ENCODE measurements at regions not wholly inside any gene's neighbourhood (a gene's known extent, or its start where the extent isn't known, plus 50 kb on each side); places are given as distances from the start of the nearest gene placed in this dataset.

DNA sequence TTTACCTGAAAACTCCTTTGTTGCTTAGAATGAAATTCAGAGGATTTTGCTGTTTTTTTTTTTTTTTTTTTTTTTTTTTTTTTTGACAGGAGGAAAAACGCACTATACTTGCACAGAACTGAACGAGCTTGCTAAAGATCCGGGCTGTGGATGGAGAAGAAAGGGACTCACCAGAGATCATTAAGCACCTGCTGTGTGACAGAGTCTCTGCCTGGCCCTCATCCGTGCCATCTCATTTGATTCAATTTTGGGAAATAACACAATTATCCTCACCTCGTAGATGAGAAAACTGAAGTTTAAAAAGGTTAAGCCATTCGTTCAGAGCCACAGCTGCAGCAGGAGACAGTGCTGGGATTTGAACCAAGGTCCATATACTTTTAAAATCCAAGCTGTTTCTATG is 775.4 kb upstream of the ID2 start:
- no peak for DNase-seq

DNA sequence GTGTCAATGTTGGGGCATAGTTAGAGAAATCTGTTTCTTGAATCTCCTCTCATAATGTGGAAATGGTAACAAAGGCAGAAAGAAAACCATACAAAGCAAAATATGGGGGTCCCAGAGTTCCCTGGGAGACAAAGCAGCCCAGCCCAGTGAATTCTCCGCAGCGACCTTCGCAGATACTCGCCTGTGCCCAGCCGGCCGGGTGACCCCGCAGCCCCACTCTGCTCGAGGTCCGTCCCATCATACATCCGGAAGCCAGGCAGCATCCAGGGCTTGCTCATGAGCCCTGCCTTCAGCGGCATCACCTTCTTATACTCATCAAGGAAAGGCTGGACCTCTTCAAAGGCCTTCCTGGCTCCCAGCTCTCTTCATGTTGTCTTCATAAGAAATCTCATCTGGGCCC is 774.8 kb upstream of the ID2 start:
- no peak for DNase-seq

DNA sequence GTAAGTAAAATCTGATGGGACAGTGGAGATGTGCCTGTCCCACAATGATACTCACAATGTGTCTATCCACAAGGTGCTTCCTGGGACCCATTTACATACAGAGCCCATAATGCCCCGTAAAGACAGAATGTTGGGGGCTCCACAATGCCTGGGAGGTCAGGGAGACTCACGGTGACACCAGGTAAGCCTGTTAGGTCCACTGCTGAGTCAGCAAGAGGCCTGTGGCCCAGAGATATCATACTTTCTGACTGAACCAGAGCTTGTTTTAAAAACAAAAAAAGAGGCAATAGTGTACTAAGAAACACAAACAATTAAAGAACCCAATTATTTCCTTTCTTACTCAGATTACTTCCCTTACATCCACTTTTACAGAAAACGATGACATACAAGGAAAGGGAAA is 771.1 kb upstream of the ID2 start:
- DNase-seq: no peak

DNA sequence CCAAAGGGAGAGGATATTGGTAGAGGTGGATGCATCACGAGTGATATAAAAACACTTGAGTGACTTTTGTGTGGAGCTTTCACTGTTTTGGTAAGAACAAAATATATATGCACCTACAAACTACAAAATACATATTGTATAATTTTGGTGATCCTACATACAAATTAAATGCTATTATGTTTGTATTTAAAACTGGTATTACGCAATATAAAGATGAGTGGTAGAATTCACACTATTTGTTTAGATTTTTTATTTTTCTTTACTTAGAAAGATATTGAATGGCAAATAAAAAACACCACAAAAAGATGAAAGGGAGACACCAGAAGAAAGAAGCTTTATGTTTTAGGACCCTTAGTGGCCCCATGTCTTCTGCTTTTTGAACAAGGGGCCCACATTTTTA is 770.7 kb upstream of the ID2 start:
- no peak for DNase-seq

DNA sequence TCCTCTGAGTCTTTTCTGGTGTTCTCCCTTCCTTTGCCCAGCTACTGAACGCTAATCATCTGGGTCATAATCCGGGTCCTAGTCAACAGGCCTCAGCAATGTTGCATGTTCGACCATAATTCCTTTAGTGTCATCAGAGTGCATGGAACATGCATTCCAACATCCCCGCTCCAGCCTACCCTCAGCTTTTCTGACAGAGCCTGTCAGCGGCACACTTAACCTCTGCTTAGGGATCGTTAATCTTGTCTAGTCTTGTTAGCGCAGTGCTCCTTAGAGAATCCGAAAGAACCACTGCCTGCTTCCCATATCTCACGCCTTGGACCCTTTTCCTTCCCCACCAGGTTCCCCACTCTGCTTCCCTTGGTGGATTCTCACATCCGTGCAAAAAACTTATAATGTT is 767.9 kb upstream of the ID2 start:
- no peak for DNase-seq

DNA sequence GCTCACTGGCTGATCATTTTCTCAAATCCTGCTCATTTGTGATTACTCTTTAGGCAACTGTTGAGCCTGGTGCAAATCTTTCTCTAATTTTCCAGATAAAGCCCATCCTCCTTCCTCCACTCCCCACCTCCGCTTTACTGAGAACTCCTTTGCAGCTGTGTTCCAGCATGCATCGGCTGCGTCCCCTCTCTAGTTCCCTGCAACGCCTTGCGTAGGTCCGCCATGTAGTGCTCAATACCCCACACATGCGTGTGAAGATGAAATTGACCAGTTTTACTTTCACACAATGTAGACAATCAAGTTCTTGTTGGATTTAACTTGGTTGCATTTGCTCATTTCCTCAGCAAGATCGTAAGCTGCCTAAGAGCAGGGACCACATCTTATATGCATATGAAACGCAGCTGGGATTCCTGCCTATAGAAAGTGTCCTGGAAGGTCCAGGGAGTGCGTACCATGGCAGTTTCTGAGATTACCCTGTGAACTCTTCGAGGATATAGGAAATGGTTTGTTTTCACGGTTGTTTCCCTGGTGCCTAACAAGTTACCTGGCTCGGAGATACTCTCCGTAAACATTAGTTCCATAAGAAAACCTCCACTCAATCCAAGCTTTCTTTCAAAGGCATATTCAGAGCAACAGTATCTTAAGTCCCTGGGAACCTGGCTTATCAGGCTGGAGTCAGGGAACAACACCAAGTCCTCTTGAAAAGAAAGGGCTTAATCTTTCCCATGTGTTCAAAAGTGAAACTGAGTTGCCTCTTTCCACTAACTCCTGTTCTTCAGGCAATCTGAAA is 766.4 kb upstream of the ID2 start:
- no peak for DNase-seq

DNA sequence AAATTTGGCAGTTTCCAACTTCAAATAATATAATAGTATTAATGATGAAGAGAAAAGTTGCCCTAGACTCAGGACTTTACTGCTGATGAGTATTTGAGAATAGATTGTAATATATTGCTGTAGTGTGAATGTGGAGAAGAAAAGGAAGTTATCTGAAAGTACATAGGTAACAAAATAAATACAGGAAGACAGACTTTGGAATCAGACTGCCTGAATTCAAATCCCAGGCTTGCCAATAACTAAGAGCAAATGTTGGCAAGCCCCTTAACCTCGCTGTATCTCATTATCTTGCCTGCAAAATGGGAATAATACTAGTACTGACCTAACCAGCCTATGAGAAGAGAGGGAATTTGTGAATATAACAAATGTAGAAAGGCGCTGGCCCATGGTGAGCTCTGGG is 765.2 kb upstream of the ID2 start:
- no peak for DNase-seq

DNA sequence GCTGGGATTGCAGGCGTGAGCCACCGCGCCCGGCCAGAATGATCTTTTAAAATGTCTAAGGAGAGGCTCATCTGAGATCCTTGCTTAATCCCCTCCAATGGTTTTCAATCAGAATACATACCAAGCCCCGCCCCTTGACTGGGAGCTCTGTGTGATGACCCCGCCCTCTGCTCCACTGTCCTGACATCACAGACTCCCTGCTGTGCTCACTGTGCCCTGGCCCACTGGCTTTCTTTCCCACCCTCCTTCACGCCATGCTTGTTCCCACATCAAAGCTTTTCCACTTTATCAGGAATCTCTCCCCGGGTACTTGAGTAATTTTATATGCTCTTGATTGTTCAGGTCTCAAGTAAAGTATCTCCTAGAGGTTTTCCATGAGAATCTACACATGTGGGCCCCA is 762.3 kb upstream of the ID2 start:
- no peak for DNase-seq

DNA sequence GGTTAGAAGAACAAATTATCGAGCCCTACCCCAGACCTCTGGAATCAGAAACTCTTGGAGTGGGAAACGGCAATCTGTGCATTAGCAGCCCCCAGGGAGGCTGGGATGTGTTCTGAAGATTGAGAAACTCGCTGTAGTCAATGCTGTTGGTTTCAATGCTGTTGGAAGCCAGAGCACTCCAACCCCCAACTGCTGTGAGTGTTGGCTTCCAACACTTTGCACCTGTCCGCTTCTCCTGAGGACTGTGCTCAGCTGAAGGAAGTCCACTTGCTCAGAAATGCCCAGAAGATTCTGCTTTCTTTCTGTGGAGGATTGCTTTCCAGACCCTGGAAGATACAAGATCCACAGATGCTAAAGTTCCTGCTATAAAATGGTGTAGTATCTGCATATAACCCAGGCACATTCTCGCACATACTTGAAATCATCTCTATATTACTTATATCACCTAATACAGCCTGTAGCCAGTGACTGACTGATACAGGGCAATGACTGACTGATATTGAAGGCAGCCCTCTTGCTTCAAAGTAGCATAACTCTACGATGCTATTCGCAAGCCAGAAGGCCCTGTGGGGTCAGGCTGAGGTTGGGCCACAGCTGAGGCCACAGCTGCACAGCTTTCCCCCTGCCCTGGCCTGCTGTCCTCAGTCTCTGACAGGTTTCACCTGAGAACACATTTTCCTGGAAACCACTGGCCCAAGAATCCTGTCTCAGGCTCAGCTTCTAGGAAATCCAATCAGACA is 757.7 kb upstream of the ID2 start:
- no peak for DNase-seq

DNA sequence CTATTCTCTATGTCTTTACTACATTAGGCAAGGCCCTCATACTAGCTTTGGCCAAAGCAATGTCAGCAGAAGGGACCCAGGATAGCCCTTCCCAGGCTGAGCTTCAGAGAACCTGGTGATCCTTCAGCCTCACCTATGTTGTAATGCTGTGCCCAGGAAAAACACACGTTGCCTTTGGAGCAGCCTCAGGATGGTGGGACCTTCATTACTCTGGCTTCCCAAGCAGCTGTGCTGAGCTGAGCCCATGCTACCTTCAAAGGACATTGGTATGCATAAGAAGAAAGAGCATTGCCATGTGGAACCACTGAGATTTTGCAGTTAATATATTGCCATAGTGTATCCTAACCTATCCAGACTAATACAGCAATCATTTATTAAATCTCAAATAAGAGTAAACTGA is 756.4 kb upstream of the ID2 start:
- DNase-seq: no peak

DNA sequence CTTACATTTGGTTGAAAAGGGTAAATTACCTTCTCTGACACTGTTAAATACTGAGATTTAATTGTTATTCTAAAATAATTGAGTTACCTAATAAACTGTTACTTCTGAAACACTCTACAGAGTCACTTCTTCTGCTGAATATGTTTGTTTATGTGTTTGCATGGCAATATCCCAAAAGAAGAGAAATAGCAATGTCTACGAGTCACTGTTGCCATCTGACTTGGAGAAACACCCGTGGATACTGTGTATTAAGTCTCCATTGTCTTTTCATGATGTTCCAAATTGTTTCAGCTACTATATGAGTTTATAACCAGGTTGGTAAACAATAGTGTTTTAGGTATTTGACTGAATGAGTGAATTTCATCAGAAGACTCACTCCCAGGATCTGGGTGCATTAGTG is 754.2 kb upstream of the ID2 start:
- DNase-seq: no peak

DNA sequence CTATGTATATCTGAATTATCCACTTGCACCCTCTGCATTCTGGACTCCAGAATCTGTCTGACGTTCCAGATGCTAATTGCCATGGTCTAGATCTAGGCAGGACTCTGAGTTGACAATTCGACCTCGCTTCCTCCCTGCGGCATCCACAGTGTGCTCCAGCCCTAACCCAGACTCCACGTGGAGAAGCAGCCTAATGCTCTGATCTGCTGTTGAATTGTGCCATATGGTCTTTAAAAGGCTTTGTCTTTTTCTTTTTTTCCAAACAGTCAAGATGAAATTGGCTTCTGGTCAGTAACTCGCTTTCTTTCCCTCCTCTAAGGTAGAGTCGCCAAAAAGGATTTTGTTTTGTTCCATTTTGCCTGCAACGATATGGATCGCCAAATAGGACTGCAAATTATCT is 752.6 kb upstream of the ID2 start:
- DNase-seq: no peak

DNA sequence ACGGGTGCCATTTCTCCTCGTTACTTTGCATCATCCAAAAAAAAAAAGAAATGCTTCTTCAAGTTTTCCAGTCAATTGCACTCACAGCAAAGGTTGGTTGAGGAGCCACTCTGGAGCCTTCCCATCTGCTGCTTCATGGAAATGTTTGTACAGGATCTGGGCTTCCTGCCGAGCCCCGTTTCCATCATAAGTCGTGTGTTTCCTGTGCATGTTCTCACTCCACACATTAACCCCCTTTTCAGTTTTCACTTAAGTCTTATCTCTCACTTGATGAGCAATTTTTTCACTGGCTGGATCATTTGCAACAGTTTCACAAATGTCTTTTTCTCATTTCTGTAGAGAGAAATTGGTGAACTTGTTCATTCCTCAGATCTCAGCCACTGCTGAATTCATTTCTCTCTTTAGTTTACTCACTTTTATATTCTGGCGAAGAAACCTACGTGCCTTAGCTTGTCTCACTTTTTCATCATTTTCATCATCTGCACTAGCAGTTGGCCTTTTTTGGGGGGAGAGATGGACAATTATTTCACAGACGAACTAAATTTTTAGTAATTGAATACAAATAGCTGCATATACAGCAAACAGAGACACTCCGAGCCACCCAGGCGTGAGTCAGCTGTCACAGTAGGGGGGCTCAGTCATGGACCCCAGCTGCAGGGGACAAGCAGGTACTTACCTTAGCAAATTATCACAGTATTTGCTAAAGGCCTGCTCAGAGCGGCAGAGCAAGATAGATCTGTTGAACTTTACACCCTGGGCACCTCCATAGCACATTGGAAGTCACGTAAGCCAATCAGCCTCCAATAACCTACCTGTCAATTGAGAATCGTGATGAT is 750.8 kb upstream of the ID2 start:
- DNase-seq: no peak

DNA sequence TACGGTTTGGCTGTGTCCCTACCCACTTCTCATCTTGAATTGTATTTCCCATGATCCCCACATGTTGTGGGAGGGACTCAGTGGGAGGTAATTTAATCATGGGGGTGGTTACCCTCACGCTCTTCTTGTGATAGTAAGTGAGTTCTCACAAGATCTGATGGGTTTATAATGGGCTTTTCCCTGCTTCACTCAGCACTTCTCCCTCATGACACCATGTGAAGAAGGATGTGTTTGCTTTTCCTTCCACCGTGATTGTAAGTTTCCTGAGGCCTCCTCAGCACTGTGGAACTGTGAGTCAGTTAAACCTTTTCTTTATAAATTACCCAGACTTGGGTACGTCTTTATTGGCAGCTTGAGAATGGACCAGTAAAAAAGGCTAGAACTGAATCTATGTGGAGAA is 750.0 kb upstream of the ID2 start:
- no peak for DNase-seq

DNA sequence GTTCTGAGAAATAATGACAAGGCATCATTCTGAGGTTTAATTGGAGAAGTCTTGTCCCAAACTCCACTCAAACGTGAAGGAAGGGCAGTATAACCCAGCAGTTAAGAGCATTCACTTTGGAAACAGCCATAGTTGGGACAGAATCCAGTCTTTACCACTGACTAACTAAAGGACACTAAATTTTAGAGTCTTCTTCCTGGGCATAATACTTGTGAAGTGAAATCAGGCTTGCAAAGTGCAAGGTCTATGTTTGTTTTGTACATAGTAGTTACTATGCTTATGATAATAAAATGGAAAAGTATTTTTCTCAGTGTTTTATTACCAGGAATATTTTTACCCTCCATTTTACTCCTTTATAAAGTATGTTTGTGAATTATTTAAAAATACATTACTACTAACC is 748.2 kb upstream of the ID2 start:
- DNase-seq: no peak

DNA sequence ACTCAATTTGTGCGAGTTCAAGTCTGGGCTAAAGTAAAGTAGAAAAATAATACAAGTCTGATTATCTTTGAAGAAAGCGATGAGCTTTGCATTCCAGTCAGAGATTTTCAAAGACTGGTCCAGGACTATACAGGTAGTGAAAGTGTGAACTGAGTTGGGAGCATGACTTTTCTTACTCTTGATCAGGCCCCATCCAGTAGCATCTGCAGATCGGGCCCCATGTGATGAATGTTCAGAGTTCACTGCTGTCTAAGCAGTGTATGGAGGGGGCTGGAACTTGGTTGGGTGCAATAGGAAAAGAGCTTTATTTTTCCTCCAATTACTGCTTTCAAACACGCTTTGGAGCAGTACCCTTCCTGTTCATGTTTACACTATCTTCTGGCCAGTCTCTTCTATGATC is 747.4 kb upstream of the ID2 start:
- no peak for DNase-seq

DNA sequence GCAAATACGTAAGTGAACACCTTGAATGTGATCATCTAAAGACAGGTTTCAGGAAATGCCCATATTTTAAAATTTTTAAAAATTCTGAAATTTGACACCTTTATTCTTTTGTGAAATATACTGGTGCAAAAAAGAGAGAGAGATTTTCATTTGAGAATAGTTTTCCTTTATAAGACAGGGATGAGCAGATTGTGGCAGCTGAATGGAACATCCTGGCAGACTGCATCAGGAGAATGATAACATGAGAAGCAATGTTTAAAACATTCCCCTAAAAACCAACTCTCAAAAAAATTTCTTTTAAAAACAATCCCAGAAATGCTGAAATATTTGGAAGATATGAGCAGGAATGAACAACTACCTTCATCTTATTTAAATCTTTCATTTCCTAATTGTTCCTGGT is 744.8 kb upstream of the ID2 start:
- no peak for DNase-seq

DNA sequence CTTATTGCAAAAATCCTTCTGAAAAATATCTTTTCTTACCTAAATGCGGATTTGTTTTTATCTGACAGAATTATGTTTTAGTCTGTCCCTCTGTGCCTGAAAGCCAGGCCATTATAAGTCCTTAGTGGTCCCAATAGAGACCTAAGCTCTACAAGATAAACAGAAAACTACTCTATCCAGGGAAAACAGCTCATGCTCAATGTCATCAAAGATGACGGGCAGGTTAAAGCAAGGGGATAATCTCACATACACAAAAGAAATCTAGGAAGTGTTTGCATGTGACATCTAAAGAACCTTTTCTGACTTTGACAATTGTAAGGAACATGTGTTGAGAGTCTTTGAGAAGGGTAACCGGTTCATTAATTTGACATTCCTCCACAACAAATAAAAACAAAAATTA is 741.1 kb upstream of the ID2 start:
- DNase-seq: no peak

DNA sequence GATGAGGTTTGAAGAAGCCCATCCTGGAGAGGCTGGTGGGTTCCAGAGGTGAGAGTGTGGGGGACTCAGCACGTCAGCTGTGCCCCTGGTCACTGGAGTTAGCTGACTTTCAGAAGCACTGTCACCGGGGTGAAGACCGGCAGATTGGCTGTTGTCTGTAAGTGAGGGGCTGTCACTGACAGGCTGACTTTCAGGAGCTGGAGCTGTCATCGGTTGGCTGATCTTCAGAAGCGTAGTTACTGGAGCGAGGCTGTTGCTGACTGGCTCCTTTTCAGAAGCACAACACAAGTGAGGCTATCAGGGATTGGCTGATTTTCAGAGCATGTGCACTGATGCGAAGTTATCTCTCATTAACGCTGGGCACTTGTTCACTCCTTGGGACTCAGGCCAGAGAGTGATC is 738.4 kb upstream of the ID2 start:
- DNase-seq: no peak

DNA sequence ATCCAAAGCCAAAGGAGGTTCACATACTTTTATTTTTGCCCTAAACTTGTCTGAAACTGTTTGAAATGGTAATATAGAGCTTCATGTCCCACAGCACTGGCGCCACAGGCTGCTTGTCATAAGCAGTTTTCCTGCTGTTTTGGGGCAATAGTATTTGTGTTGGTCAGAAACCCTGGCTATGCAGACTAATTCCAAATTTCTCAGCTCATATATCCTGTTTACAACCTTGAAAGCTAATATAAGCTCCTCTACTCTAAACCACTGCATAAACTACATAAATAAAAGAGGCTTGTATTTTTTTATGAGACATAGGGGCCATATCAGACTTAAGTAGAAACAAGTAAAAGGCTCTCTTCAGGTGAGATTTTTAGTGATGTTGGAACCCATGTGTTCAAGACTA is 736.8 kb upstream of the ID2 start:
- DNase-seq: no peak

DNA sequence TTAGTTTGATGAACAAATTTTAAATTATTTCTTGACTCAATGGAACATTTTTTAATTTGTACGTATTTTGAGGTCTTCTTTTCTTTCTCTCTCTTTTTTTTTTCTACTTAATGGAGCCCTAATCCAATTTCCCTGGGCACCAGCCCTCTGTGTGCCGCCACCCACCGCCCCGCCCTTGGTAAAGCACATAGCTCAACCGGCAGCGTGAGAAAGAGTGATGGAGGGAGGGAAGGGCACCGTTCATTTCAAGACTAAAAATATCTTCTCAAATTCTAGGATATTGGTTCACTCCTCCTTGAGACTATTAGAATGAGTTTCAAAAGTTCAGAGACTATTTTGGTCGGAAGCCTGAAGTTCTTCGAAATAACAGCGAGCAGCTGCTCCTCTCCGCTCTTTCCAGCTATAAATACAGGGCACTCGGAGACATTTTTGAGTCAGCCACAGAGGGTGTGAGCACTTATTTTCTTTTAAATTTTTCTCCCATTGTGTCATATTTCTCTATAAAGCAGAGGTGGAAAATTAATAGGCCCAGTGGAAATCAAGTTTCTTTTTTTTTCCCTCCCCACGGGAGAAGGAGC is 731.7 kb upstream of the ID2 start:
- no peak for DNase-seq

DNA sequence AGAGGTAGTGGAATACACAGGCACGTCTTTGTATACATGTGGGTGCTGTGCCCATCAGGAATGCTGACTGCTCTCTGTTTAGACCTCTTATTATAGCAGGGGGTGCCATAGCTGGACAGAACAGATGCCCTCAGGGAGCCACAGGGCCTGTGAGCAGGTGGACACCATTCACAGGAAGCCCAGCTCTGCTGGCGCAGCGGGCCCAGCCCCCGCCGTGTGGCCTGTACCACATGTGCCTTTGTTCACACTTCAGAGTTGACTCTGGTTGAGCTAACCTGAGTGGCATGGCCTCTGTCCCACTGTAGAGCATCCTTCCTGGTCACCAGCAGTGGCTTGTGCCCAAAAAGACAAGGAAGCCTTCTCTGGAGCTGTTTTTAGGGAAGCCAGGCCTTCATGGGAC is 730.9 kb upstream of the ID2 start:
- DNase-seq: no peak

DNA sequence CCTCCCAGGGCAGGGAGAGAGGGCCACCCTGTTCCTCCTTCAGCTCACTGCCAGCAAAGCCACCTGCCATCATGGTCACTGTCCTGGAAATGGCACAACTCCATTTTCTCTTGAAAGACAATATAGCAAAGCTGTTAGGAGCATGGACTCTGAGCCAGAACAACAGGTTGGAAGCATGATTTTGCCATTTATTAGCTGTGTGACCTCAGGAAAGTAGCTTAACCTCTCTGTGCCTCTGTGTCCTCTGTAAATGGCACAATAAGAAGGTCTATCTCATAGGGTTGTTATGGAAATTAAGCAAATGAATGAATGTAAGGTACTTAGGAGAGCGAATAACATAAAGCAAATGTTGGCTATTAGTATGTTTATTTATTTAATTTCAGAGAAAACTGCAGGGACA is 730.4 kb upstream of the ID2 start:
- no peak for DNase-seq
